CD4-positive, alpha-beta T cell treated with Interferon gamma for 1 hour (primary cell): ENCODE measurements at regions not wholly inside any gene's neighbourhood (a gene's known extent, or its start where the extent isn't known, plus 50 kb on each side); places are given as distances from the start of the nearest gene placed in this dataset.

Experiments
- DNase-seq: peaks from one replicate; pipeline ENCODE4 v3.0.0-alpha.2; 2020

DNA sequence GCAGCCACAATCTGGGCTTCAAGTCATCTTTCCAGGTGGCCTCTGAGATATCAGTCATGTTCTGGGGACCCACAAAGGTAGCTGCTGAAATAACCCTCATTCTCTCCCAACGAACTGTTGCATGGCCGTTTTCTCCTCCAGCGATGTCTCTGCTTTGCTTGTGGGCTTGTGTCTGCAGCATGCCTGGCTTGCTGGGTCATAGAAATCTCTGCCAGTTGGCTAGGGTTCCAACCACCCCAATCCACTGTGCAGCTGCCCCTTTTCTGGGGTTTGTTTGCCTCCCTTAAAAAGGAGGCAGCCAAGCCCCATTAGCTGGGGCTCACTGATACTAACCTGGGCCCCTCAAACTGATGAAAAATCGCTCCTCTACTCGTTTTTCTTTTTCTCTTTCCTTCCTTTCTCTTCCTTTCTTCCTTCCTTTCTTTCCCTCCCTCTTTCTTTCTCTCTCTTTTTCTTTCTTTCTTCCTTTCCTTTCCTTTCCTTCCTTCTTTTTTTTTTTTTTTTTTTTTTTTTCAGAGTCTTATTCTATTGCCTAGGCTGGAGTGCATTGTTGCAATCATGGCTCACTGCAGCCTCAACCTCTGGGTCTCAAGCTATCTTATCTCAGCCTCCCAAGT, 680.0 kb downstream of the EPHA4 start:
- no peak for DNase-seq

DNA sequence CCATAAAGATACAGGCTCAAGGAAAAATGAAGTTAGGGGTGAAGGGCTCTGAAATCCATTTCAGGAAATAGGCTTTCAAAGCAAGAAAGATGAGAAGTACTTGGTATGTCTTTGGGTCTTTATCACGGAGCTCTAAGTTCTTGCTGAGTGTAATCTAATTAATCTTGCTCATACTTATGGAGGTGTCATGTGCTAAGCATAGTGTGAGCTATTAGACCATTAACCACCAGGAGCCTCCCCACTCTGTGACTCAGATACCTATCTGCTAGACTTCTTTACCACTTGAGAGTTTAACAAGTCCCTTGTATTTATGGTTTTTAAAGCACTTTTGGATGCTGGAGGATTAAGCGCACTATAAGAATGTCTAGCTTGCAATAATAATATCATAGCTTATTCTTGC, 678.7 kb downstream of the EPHA4 start:
- no peak for DNase-seq

DNA sequence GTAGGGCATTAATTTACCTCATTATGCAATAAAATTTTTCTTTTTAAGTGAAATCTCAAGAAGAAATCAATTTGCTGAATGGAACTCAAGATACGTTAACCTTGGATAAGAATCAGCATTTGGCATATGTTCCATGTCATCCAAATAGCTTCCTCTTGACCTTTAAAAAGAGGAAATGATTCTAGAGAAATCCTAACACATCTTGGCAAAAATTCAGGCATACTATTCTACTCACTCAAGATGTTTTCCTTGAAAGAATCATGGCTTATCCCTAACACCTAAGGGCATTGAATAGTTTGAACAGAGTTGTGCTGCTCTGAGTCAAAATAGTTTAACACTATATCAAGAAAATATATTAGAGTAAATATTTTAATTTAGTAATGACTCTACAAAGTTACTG, 678.0 kb downstream of the EPHA4 start:
- DNase-seq, result no peak

DNA sequence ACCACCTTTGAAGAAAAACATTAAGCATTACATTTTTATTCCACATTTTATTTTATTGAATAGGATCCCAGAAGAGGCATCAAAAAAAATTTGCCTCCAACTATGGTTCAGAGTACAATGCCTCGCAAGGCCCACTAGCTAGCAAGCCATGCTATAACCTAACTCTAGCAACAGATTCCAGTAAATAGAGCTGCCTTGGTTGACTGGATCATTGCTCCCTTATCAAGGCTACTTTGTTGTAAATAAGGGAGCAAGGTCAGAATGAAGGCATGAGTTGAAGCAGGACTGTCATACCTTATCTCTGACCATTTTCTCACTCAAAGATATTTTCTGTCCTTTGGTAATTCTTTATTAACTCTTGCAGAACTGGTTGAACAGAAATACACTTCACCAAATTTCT, 672.6 kb downstream of the EPHA4 start:
- DNase-seq, result no peak

DNA sequence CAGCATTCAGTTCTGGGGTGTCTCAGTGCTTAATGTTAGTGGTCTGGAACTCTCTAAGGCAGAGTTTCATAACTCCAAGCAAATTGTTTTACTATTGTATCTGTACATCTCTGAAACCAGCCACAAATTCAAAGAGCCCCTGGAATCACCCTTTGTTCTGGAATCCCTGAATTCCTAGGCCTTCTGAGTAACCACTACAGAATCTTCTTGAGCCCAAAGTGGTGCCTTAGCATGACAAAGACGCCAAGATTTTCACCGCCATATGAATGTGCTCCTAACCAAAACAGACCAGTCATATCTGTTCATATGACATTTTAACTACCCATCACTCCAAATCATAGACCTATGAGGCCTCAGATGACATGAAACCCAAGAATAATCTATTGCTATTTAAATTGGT, 668.1 kb downstream of the EPHA4 start:
- no peak for DNase-seq

DNA sequence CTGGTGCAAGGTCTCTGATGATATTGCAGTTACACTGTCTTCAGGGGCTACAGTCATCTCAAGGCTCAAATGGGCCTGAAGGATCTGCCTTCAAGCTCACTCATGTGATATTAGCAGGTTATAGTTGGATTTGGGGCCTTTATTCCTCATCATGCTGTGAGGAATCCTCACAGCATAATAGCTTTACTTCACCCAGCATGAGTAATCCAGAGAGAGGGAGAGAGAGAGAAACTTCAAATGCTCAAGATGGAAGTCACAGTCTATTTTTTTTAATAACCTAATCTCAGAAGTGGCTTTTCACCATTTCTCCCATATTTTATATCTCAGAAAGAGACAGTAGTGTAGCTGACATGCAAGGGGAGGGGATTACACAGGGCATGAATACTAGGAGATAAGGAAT, 658.7 kb downstream of the EPHA4 start:
- DNase-seq, result no peak

DNA sequence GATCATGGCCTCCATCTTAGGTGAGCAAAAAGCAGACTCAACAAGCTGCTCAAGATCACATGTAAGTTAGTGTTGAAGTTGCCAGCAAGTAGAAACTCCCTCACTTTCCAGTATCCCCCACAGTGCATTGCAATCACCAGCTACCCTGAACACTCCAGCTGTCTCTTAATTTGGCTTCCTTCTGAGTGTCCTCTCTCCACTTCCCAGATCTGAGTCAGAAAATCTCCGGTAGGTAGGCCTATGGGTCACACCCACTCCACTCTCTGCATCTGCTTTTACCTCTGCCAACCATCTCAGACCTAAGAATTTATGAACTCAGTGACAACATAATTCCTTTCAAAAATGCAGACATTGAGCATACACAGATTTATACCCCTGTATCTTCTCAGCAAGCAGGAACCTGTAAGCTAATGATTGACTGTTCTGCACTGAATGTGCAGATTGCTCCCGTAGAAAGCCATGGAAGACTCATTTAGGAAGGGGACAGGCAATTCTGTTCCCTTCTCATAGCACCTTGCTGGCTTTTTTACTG, 656.9 kb downstream of the EPHA4 start:
- no peak for DNase-seq

DNA sequence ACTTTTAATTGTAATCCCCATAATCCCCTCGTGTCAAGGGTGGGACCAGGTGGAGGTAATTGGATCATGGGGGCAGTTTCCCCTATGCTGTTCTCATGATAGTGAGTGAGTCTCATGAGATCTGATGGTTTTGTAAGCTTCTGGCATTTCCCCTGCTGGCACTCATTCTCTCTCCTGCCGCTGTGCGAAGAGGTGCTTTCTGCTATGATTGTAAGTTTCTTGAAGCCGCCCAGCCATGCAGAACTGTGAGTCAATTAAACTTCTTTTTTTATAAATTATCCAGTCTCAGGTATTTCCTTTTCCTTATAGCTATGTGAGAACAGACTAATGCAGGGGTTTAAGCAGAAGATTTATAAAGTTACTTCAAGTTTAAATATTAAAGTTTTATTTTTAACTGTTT, 655.2 kb downstream of the EPHA4 start:
- no peak for DNase-seq

DNA sequence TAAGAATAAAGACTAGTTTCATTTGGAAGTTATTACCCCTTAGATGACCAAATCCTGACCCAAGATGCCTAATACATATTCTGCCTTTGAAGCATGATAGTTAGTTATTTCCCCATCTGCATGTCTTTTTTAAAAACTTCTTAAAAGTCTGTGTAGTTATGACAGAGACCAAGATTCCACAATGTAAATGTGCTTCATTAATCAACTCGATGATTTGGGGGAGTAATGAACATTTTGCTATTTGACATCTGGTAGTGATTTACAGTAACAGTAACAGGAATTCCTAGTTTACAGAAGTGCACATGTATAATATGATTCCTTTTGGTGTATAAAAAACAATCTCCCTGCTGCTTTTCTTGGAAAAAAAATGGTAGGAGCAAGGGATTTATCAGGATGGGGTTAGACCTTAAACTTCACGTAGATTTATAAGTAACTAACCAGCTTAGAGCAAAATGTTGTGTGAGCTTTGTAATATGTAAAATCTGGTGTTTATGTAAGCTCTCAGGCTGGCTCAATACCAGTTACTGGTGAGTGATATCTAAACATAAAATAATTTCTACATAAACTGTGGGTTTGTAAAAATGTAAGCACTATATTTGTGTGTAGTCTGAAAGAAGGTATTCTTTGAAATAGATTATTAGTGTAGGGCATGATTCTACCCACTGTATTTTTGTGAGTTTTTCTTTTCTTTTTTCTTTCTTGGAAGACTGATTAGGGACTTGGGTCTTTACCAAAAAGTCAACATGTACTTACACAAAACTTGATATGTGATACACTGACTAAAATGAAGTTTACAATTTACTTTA, 641.6 kb downstream of the EPHA4 start:
- DNase-seq, result no peak

DNA sequence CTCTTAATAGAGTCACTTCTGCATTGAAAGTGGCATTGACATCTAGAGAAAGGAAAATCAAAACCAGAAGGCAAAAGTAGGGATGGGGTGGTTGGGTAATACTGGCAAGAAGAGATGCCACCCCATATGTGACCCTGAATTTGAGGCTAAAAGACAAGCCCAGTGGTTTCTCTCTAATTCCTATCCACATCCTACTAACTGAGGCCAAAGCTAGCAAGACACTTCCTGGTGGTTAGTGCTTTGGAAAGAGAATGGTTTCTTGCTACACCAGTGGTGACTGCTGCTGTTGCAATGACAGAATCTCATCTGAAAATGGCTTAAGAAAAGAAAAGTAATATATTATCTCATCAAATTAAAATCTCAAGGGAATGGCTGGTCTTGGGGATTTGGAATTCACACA, 640.6 kb downstream of the EPHA4 start:
- no peak for DNase-seq

DNA sequence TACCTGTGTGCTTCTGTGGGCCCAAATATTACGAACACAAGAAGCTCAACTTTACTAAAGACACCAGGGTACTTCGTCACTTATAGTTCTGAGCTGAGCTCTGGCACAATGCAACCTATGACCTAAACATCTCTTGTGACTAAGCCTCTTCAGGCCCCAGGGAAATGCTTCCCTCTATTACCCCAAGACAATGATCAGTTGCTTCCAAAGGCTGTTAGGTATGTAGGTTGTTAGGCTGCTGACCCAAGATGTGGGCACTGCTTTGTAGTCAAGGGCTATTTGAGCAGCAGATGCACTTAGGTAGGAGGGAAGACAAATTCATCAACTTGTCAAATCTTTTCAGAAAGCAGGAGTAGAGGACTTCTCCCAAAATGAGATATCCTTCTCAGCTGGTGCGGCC, 640.1 kb downstream of the EPHA4 start:
- DNase-seq, result no peak

DNA sequence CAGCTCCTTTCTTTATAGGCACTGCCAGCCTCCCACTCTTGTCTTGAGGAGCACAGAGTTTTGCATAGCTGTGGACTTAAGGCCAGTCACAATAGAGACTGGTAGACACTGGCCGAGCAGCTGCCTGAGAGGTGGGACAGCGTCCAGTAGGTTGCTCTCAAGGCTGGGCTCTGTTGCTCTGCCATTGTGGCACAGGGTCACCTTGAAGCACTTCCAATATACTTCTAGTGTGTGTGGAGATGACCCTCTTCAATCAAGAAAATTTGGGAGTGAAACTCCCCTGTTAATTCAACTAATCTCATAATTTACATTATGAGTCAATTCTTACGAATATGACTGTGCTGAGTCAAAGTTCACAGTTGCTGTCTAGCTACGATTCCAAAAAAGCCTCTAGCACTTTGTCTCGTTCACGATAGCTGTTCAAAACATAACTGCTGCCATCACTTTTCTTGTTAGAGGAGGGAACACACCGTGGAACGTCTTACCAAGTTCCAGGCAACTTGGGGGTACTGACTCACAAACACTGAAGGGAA, 636.2 kb downstream of the EPHA4 start:
- DNase-seq, result no peak

DNA sequence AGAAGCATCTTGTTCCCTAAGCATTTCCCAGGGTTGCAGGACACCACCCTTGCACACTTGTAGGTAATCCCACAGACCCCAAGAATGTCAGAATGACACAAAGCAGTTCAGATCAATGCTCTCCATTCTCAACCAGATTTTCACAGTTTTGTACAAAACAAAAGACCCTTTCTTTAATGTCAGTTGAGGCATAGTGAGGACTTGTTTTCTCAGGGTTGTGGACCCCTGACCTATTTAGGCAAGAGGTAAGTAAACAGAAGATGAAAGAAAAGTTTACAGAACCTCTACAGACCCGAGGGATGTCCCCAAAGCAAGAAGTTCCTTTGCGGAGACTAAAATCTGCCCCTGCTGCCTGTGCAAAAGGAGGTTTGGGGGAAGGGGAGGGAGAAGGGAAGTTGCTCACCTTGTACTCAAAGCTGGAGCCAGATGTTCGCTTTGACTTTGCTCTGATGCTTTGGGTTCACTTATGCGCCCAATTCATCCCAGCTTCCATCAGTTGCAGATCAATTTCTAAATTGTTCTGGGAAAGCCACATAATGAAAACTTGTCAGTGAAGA, 635.4 kb downstream of the EPHA4 start:
- DNase-seq, result no peak

DNA sequence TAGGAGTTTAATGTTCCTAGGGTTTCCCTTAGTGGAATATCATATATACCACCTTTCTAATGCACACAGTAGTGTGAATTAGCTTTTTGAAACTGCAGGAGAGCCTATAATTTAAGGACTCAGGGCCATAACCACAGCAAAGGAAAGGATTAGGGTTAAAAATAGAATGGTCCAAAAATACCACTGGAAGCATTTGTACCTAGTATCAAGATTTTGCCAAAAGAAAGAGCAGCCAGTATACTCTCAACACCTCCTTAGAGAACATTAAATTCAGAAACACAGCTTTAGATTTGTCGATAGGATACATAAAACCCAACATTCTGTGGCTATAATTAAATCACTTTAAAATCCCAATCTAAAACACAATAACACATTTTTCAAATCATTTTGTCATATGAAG, 634.9 kb downstream of the EPHA4 start:
- DNase-seq, result no peak

DNA sequence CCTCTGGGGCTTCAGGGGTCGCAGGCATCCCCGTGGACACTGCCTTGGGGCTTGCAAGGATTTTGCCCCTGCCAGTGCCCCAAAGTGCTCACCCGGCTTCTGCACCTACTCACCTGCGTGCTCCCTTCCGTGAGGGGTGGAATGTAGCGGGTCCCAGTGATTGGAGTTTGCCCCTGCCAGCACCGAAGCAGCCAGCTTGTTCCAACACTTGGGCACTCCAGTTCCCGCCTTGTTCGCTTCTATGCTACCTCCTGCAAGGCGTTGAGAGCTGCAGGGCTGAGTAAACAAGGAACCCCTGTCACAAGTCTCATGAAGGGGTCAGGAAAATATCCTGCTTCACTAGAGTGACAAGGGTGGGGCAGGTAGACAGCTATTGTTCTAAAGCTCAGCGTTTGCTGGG, 631.5 kb downstream of the EPHA4 start:
- no peak for DNase-seq

DNA sequence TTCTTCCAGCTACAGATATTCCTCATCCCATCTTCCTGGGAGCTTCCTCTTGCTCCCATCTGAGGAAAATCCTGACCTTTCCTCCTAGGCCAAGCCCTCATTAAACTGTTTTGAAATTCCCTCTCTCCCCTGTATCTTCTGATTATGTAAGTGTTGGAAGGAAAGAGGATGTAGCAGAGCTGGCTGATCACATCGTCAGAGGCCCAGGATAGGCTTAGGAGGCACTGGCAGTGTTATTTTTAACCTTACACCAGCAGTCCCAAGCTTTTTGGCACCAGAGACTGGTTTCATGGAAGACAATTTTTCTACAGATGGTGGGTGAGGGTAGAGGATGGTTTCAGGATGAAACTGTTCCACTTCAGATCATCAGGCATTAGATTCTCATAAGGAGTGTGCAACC, 630.4 kb downstream of the EPHA4 start:
- no peak for DNase-seq

DNA sequence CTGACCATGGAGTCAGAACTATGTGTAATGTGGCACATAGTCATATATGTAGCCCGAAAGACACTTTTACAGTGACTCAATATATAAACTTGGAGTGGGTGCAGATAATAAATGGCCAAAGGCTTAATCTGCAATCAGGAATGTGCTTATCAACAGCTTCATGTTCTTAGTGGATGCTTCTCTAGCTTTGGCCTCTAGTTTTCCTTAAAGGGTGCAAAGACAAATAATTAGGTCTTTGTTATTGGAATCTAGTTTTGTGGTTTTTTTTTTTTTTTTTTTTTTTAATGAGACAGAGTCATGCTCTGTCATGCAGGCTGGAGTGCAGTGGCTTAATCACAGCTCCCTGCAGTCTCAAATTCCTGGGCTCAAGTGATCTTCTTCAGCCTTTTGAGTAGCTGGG, 625.6 kb downstream of the EPHA4 start:
- DNase-seq, result no peak

DNA sequence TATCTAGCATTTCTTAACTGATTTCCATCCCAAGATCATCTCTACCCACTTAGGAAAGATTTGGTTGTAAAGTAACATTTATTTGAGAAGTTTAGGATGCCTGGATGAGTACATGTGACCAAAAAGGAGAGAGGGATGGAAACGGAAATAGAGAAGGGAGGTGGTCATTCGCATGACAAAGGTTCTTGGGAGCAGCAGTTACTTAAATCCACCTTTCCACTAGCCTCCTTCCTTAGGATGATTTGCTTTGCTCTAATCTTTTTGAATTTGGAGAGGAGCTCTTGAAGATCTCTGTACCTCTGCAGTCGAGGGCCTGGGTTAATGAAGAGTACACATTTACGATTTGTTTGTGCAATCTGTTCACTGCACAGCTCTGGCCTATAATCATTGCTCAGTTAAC, 623.5 kb downstream of the EPHA4 start:
- DNase-seq, result no peak

DNA sequence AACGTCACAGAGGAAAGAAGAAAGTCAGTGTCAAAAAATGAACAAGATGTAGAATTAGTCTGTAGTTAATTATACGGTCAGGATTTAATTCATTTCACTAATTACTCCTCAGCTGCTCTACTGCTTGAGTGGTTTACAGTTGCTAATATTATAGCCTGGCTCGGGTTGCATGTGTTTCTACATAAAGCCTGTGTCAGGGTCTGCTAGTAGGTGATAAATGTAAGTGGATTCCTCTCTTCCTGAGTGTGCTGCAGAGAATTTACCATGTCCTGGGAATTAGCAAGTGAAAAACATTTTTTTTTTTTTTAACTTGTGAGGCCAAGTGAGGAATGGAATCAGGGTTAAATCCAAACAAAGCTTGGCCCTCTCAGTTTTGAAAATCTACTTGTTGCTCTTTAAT, 622.6 kb downstream of the EPHA4 start:
- no peak for DNase-seq

DNA sequence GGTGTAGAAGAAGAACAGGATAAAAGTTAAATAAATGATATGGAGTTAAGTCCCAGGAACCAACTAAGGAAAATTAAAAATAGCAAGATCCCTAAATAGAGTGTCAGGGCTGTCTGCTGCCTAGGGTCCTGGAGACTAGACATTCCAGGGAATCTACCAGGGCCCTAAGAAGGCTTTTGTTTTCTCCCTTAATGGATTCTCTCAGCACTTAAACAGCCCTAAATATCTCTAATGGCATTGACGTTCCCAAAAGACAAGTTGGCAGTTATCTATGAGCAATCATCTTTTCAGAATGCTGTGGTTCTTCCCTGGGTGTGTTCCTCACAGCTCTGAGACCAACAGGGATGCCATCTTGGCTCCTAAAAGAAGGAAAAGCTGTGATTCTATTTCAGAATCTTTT, 616.3 kb downstream of the EPHA4 start:
- no peak for DNase-seq

DNA sequence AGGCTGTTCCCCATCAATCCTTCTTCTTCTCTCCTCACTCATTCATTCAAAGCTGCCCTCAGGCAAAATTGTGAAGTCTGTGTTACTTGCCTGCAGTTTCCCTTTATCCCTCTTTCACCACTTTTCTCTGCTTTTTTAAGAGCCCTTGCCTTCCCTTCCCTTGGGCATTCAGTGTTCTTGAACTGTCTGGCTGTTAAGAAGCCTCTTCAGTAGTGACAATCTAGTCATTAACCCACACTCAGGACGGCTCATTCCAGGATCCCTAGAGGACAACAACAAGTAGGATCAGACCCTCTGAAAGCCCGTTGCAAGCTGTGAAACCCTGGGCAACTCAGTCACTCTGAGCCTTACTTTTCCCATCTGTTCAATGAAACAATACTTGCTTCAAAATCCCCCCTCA, 615.7 kb downstream of the EPHA4 start:
- no peak for DNase-seq

DNA sequence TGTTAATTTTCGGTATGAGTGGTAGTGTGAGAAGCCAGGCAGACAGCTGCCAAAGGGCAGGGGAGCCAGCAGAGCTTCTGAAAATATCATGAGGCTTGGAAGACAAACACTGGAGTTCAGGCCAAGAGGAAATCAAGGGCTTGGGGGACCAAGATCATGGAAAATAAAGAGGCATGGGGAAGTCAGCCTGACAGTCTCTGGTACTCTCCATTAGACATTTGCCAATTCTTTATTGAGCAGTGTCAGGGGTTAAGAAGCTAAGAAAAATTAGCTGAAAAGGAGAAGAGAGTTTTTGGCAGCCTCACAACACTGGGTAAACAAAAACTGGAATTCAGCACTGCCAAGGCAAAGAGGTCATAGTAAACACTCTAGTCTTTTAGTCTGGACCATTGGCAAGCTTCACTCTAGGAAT, 612.7 kb downstream of the EPHA4 start:
- no peak for DNase-seq

DNA sequence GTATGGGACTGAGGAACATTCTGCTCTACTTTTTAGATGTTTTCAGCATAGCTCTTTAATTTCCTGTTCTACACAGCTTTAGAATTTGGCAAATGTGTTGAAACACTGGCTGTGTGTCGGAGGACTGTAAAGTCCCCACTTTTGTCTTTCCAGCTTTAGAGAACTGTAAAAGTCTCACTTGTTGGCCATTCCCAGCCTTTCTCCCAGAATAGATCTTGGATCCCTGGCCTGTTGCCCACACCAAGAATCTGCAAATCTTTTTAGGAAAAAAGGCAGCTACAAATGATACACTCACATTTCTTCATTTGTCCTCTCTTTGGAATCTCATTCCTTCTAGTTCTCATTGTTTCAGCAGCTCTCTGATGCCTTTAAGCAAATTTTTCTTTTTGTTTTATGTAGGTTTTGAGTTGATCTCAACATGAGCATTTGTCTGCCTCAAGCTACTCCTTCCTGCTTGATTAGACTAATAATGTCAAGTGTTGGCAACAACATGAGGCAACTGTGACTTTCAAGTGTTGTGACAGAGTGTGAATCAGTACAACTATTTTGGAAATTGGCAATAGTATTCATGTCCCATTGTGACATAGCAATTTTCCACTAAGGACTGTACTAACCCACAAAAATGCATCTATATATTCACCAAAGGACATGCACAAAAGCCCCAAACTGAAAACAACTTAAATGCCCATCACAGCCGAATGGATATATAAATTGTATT, 610.8 kb downstream of the EPHA4 start:
- no peak for DNase-seq
